Kidney epithelial cell (primary cell): ENCODE measurements at regions not wholly inside any gene's neighbourhood (a gene's known extent, or its start where the extent isn't known, plus 50 kb on each side); places are given as distances from the start of the nearest gene placed in this dataset.

ENCODE experiments used
- DNase-seq: peaks from one replicate; pipeline ENCODE4 v3.0.0-alpha.2; 2010; ENCODE audit warnings: low read depth
- H3K27me3 ChIP-seq: 2 replicates; pipeline ENCODE4 v1.6.0; 2011; ENCODE audit warnings: low read length; ENCODE audit not compliant: control insufficient read depth, insufficient read depth
- H3K36me3 ChIP-seq: 2 replicates; pipeline ENCODE4 v1.5.1; 2011; ENCODE audit warnings: low read length; ENCODE audit not compliant: control insufficient read depth, insufficient read depth
- H3K4me3 ChIP-seq: 2 replicates; pipeline ENCODE4 v1.5.1; 2011; ENCODE audit warnings: low read depth, mild to moderate bottlenecking, control low read depth, low read length
- TF ChIP-seq, protein P1 (sequence below): IDR thresholded peaks from 2 replicates; pipeline ENCODE4 v1.5.1; 2011; ENCODE audit warnings: mild to moderate bottlenecking, moderate library complexity, low read length, control low read depth, inconsistent platforms; ENCODE audit not compliant: insufficient read depth, poor library complexity, severe bottlenecking

DNA sequence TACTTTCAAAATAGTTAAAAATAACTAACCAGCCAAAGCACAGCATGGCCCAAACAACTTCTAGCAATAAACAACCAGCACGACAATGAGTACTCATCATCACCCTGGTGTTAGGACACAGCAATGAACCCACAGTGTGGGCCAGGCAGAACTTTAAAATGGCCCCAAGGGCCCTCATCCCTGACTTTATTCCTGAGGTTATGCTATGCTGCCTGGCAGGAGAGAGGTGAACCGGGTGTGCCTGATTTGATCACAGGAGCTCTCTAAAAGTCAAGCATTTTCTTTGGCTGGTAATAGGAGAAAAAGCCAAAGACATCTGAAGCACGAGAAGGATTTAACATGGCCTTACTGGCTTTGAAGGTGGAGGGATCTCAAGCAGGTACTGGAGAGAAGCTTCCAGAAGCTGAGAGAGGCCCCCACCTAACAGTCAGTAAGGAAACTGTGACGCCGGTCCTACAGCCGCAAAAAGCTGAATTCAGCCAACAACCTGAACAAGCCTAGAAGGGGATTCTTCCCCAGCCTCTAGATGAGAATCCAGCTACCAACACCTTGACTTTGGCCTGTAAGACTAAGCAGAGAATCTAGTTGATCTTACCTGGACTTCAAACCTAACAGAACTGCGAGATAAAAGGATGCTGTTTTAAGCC is 115.4 kb downstream of the DDX1 start:
- H3K4me3 ChIP-seq, result no peak overlapping the region
- no peaks in the 10 kb centered on the region for H3K27me3 ChIP-seq
- no peak for DNase-seq
- TF ChIP-seq, protein P1, sequence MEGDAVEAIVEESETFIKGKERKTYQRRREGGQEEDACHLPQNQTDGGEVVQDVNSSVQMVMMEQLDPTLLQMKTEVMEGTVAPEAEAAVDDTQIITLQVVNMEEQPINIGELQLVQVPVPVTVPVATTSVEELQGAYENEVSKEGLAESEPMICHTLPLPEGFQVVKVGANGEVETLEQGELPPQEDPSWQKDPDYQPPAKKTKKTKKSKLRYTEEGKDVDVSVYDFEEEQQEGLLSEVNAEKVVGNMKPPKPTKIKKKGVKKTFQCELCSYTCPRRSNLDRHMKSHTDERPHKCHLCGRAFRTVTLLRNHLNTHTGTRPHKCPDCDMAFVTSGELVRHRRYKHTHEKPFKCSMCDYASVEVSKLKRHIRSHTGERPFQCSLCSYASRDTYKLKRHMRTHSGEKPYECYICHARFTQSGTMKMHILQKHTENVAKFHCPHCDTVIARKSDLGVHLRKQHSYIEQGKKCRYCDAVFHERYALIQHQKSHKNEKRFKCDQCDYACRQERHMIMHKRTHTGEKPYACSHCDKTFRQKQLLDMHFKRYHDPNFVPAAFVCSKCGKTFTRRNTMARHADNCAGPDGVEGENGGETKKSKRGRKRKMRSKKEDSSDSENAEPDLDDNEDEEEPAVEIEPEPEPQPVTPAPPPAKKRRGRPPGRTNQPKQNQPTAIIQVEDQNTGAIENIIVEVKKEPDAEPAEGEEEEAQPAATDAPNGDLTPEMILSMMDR, result no peak
- no peaks in the 10 kb centered on the region for H3K36me3 ChIP-seq

GRCh38 chr2:15708161-15708560 is 116.5 kb downstream of the DDX1 start:
- no peaks in the 10 kb centered on the region for H3K36me3 ChIP-seq
- TF ChIP-seq, protein P1, result no peak
- H3K27me3 ChIP-seq, result no peaks in the 10 kb centered on the region
- DNase-seq, result no peak
- H3K4me3 ChIP-seq, result no peak overlapping the region

- Histone ChIP-seq H3K4me3 (no peak overlapping the region), H3K36me3 (no peaks in the 10 kb centered on the region), H3K27me3 (no peaks in the 10 kb centered on the region)
- no peak for DNase-seq
- TF ChIP-seq, protein P1, result no peak
Measured at GRCh38 chr2:15708865-15709820, 117.5 kb downstream of the DDX1 start.

DNA sequence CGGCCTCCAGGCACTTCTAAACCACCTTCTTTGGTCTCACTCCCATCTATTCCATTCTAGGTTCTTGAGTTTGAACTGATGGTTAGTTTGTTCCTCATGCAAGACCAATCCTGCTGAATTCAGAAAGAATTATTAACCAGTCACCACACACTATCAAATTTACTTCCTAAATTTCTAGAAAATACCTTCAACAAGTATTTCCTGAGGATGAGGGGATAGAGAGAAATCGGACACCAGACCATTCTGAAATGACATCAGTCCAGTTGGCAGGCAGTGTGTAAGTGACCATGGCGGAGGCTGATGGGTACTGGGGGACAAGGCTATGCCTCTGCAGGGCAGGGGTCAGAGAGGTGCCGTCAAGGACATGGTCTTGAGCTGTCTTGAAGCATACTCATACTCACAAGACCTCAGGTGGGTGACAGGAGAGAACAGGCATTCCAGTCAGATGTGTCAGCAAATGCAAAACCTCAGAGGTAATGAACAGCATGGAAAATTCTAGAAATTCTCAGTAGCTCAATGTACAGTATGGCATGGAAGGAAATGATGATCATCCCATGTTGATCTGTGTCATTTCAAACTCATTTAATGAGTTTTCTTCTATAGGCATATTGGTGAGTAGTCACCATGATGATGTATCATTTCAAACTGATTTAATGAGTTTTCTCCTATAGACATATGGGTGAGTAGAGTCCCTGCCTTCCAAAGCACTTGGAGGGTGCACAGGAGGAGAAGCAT is 119.6 kb downstream of the DDX1 start:
- TF ChIP-seq, protein P1, result no peak
- DNase-seq, result no peak
- no peaks in the 10 kb centered on the region for H3K36me3 ChIP-seq
- no peak overlapping the region for H3K4me3 ChIP-seq
- H3K27me3 ChIP-seq, result no peaks in the 10 kb centered on the region

DNA sequence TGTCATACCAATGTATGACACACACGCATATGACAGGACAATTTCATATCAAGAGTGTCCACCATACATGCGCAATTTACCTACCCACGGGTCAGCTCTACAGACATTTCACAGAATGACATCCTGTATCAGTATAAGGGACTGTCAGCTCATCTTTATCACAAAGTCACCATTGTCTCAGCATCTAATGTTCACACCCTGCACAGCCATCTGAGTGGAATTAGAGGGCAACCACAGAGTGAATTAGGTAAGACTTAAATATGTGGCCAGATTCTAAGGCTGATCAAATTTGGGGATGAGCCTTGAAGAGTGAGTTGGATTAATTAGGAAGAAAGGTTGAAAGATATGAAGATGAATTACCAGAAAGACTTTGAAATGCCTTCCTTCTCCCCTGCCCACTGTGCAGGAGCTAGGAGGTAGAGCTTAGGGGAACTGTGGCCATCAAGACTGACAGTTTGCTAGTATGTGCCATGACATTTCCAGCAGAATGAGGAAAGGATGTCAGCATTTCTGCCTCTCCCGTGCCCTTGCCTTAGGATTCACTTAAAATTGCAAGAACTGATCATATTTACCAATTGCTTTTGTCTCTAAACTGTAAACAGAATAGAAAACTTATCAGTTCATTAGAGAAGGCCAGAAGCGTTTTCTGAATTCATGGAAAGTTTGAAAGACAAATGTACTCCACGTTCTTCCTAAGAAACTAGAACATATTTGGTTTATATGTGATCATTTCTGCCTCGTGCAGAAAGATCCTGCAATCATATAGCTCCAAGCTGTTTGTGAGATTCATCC is 121.1 kb downstream of the DDX1 start:
- Histone ChIP-seq H3K36me3 (no peaks in the 10 kb centered on the region), H3K4me3 (no peak overlapping the region), H3K27me3 (no peaks in the 10 kb centered on the region)
- TF ChIP-seq, protein P1, result no peak
- no peak for DNase-seq
